KMS-11 (cell line): ENCODE measurements at regions not wholly inside any gene's neighbourhood (a gene's known extent, or its start where the extent isn't known, plus 50 kb on each side); places are given as distances from the start of the nearest gene placed in this dataset.

Source experiments
- H2AFZ ChIP-seq: fragments of 200-600 bp; sonication (generic); 2 replicates; pipeline ENCODE4 v1.6.1; 2016; ENCODE audit warnings: antibody characterized with exemption, mixed run types, low read depth
- H3K27ac ChIP-seq: fragments of 200-600 bp; sonication (generic); 2 replicates; pipeline ENCODE4 v1.6.1; 2016; ENCODE audit warnings: mild to moderate bottlenecking, mixed run types
- H3K27me3 ChIP-seq: fragments of 200-600 bp; sonication (generic); 2 replicates; pipeline ENCODE4 v1.6.1; 2017; ENCODE audit warnings: mild to moderate bottlenecking, low read depth, mixed run types, moderate library complexity; ENCODE audit not compliant: insufficient read depth
- H3K36me3 ChIP-seq: fragments of 200-600 bp; sonication (generic); 2 replicates; pipeline ENCODE4 v1.6.1; 2017; ENCODE audit warnings: mild to moderate bottlenecking, mixed run types; ENCODE audit not compliant: insufficient read depth
- H3K4me1 ChIP-seq: fragments of 200-600 bp; sonication (generic); 2 replicates; pipeline ENCODE4 v1.6.1; 2016; ENCODE audit warnings: mild to moderate bottlenecking, low read depth, mixed run types; ENCODE audit not compliant: poor library complexity, severe bottlenecking
- H3K4me2 ChIP-seq: fragments of 200-600 bp; sonication (generic); 2 replicates; pipeline ENCODE4 v1.7.0; 2016; ENCODE audit warnings: mild to moderate bottlenecking, mixed run types
- H3K4me3 ChIP-seq: fragments of 200-600 bp; sonication (generic); IDR thresholded peaks from 2 replicates; pipeline ENCODE4 v1.6.1; 2017; ENCODE audit warnings: low read depth, low read length, mixed read lengths; ENCODE audit not compliant: insufficient read depth
- H3K79me2 ChIP-seq: fragments of 200-600 bp; sonication (generic); 2 replicates; pipeline ENCODE4 v1.6.1; 2016; ENCODE audit warnings: low read depth, mixed run types; ENCODE audit not compliant: insufficient read depth
- H3K9ac ChIP-seq: fragments of 200-600 bp; sonication (generic); 2 replicates; pipeline ENCODE4 v1.6.1; 2016; ENCODE audit warnings: mild to moderate bottlenecking, mixed run types
- H4K20me1 ChIP-seq: fragments of 200-600 bp; sonication (generic); 2 replicates; pipeline ENCODE4 v1.6.1; 2016; ENCODE audit warnings: mild to moderate bottlenecking, mixed run types; ENCODE audit not compliant: insufficient read depth
- CTCF ChIP-seq: fragments of 200-600 bp; sonication (generic); conservative IDR thresholded peaks from 2 replicates; pipeline ENCODE4 v1.6.1; 2017; ENCODE audit warnings: low read depth, mild to moderate bottlenecking, antibody characterized with exemption, low read length, moderate library complexity, mixed read lengths

GRCh38 chr14:38134416-38135030 lies 73.2 kb upstream of the SSTR1 start:
- Histone ChIP-seq H3K27me3 (no peaks in the 10 kb centered on the region), H3K4me3 (no peak overlapping the region), H3K9ac (no peak overlapping the region), H3K4me1 (no peaks in the 10 kb centered on the region), H3K79me2 (no peaks in the 10 kb centered on the region), H3K27ac (no peak overlapping the region), H2AFZ (no peak overlapping the region), H3K36me3 (no peaks in the 10 kb centered on the region), H3K4me2 (no peak overlapping the region), H4K20me1 (no peaks in the 10 kb centered on the region)
- TF ChIP-seq CTCF, result no peak

- H3K4me1 ChIP-seq, result no peaks in the 10 kb centered on the region
- H3K36me3 ChIP-seq, result no peaks in the 10 kb centered on the region
- H2AFZ ChIP-seq, result no peak overlapping the region
- H3K79me2 ChIP-seq, result no peaks in the 10 kb centered on the region
- TF ChIP-seq CTCF, result no peak
- no peak overlapping the region for H3K9ac ChIP-seq
- no peaks in the 10 kb centered on the region for H3K27me3 ChIP-seq
- no peak overlapping the region for H3K27ac ChIP-seq
- H3K4me3 ChIP-seq, result no peak overlapping the region
- H4K20me1 ChIP-seq, result no peaks in the 10 kb centered on the region
- no peak overlapping the region for H3K4me2 ChIP-seq
These were observed 72.4 kb upstream of the SSTR1 start for GRCh38 chr14:38135106-38135867.

GRCh38 chr14:38137005-38137404 lies 70.7 kb upstream of the SSTR1 start:
- no peaks in the 10 kb centered on the region for H3K4me1 ChIP-seq
- H3K27ac ChIP-seq, result no peak overlapping the region
- H3K79me2 ChIP-seq, result no peaks in the 10 kb centered on the region
- H3K9ac ChIP-seq, result no peak overlapping the region
- TF ChIP-seq CTCF, result no peak
- no peak overlapping the region for H2AFZ ChIP-seq
- no peak overlapping the region for H3K4me3 ChIP-seq
- H4K20me1 ChIP-seq, result no peaks in the 10 kb centered on the region
- H3K36me3 ChIP-seq, result no peaks in the 10 kb centered on the region
- no peaks in the 10 kb centered on the region for H3K27me3 ChIP-seq
- H3K4me2 ChIP-seq, result no peak overlapping the region

GRCh38 chr14:38138473-38139138 lies 69.1 kb upstream of the SSTR1 start:
- no peaks in the 10 kb centered on the region for H3K27me3 ChIP-seq
- no peaks in the 10 kb centered on the region for H3K36me3 ChIP-seq
- no peak overlapping the region for H3K27ac ChIP-seq
- no peak overlapping the region for H2AFZ ChIP-seq
- no peaks in the 10 kb centered on the region for H3K79me2 ChIP-seq
- no peak for TF ChIP-seq CTCF
- no peaks in the 10 kb centered on the region for H4K20me1 ChIP-seq
- no peak overlapping the region for H3K4me3 ChIP-seq
- H3K4me2 ChIP-seq, result no peak overlapping the region
- no peaks in the 10 kb centered on the region for H3K4me1 ChIP-seq
- H3K9ac ChIP-seq, result no peak overlapping the region
